Left lung (tissue), 4 donors: ENCODE measurements at regions not wholly inside any gene's neighbourhood (a gene's known extent, or its start where the extent isn't known, plus 50 kb on each side); places are given as distances from the start of the nearest gene placed in this dataset.

Experiments
- ATAC-seq: fragments of 200-7000 bp; cut with Tn5 transposase; one replicate; pipeline ENCODE4 v1.9.1; 2020; ENCODE audit warnings: moderate library complexity
- DNase-seq, 4 donors: peaks; one replicate each; pipeline ENCODE4 v3.0.0-alpha.2; 2013 to 2020
- H3K27ac ChIP-seq, 2 donors: fragments of 200-600 bp; sonication (generic) in 1 of 2; one replicate each; pipeline versions ENCODE4 v1.5.0 to v1.8.0; 2020 to 2021
- H3K27me3 ChIP-seq, 2 donors: fragments of 200-600 bp; sonication (generic) in 1 of 2; one replicate each; pipeline versions ENCODE4 v1.5.0 to v1.8.0; 2020 to 2021
- H3K36me3 ChIP-seq, 2 donors: fragments of 200-600 bp; sonication (generic) in 1 of 2; one replicate each; pipeline versions ENCODE4 v1.5.0 to v1.8.0; 2020 to 2021
- H3K4me1 ChIP-seq, 2 donors: fragments of 200-600 bp; one replicate each; pipeline ENCODE4 v1.8.0; 2021
- H3K4me3 ChIP-seq, 2 donors: fragments of 200-600 bp; sonication (generic) in 1 of 2; one replicate each; pipeline versions ENCODE4 v1.5.0 to v1.8.0; 2020 to 2021; ENCODE audit warnings: mild to moderate bottlenecking in 1 of 2
- H3K9me3 ChIP-seq, 2 donors: fragments of 200-600 bp; sonication (generic) in 1 of 2; one replicate each; pipeline versions ENCODE4 v1.5.0 to v1.8.0; 2020 to 2021
- CTCF ChIP-seq, 2 donors: fragments of 200-600 bp; sonication (generic) in 1 of 2; IDR thresholded peaks; one replicate each; pipeline versions ENCODE4 v1.5.0 to v1.8.0; 2021; ENCODE audit warnings: antibody characterized with exemption in 2 of 2
- intact Hi-C, 2 donors: fragments of 100-400 bp; cut with DNase I; formaldehyde crosslinking; loops; one replicate each; pipeline versions ENCODE4 v1.11.2 to v1.14.2; 2022
- donor health status: DM: no; HTN: yes; CAD: no.
- donor health status: DM: no; HTN: no; CAD: no.

- Histone ChIP-seq H3K27me3 (no peaks in the 10 kb centered on the region), H3K4me1 (peaks cover 0 to 3% of the 10 kb centered on the region in 2 donors), H3K27ac (no peak overlapping the region), H3K9me3 (no peaks in the 10 kb centered on the region), H3K4me3 (no peak overlapping the region), H3K36me3 (no peaks in the 10 kb centered on the region)
- DNase-seq, result no peak
- intact Hi-C loops, result no loop called here
- peak; percentile 29 for ATAC-seq
- TF ChIP-seq CTCF (IDR thresholded peaks at IDR 0.05), result no peak
Observed at GRCh38 chr11:122242731-122243130, 126.7 kb upstream of the BLID start.

- no peaks in the 10 kb centered on the region for H3K36me3 ChIP-seq
- ATAC-seq, result no peak
- H3K27me3 ChIP-seq, result no peaks in the 10 kb centered on the region
- no peaks in the 10 kb centered on the region for H3K9me3 ChIP-seq
- TF ChIP-seq CTCF (IDR thresholded peaks at IDR 0.05), result no peak
- H3K27ac ChIP-seq, result no peak overlapping the region
- peaks cover 0 to 3% of the 10 kb centered on the region in 2 donors for H3K4me1 ChIP-seq
- DNase-seq, result no peak
- intact Hi-C loops, result no loop called here
- H3K4me3 ChIP-seq, result no peak overlapping the region
Observed at GRCh38 chr11:122241566-122241965, 125.6 kb upstream of the BLID start.

GRCh38 chr11:122240638-122241037 lies 124.6 kb upstream of the BLID start:
- TF ChIP-seq CTCF (IDR thresholded peaks at IDR 0.05), result no peak
- H3K9me3 ChIP-seq, result no peaks in the 10 kb centered on the region
- H3K36me3 ChIP-seq, result no peaks in the 10 kb centered on the region
- DNase-seq (no peak), ATAC-seq (no peak)
- no peaks in the 10 kb centered on the region for H3K27me3 ChIP-seq
- no peak overlapping the region for H3K4me3 ChIP-seq
- H3K4me1 ChIP-seq, result peaks cover 3% of the 10 kb centered on the region in 2 donors
- intact Hi-C loops, result no loop called here
- H3K27ac ChIP-seq, result no peak overlapping the region

- peak; percentile 92 for ATAC-seq
- H3K4me1 ChIP-seq, result peaks cover 0 to 3% of the 10 kb centered on the region in 2 donors
- H3K27ac ChIP-seq, result no peak overlapping the region
- peak in 2 of 4 donors; percentile 33 to 49 for DNase-seq
- intact Hi-C loops, result no loop called here
- H3K27me3 ChIP-seq, result no peaks in the 10 kb centered on the region
- H3K36me3 ChIP-seq, result no peaks in the 10 kb centered on the region
- no peak for TF ChIP-seq CTCF (IDR thresholded peaks at IDR 0.05)
- H3K4me3 ChIP-seq, result no peak overlapping the region
- H3K9me3 ChIP-seq, result no peaks in the 10 kb centered on the region
Observed at GRCh38 chr11:122235615-122236014, 119.6 kb upstream of the BLID start.

GRCh38 chr11:122234780-122235179 lies 118.8 kb upstream of the BLID start:
- peaks cover 3% of the 10 kb centered on the region in 2 donors for H3K4me1 ChIP-seq
- no peak overlapping the region for H3K4me3 ChIP-seq
- no peak overlapping the region for H3K27ac ChIP-seq
- no peak for ATAC-seq
- H3K36me3 ChIP-seq, result no peaks in the 10 kb centered on the region
- no peak for DNase-seq
- H3K9me3 ChIP-seq, result no peaks in the 10 kb centered on the region
- no peak for TF ChIP-seq CTCF (IDR thresholded peaks at IDR 0.05)
- H3K27me3 ChIP-seq, result no peaks in the 10 kb centered on the region
- intact Hi-C loops, result no loop called here
